ENCODE measurements at regions not wholly inside any gene's neighbourhood (a gene's known extent, or its start where the extent isn't known, plus 50 kb on each side); places are given as distances from the start of the nearest gene placed in this dataset.
A peak's percentile ranks its signal among the peaks of the same experiment; 100 is the strongest.

DNA sequence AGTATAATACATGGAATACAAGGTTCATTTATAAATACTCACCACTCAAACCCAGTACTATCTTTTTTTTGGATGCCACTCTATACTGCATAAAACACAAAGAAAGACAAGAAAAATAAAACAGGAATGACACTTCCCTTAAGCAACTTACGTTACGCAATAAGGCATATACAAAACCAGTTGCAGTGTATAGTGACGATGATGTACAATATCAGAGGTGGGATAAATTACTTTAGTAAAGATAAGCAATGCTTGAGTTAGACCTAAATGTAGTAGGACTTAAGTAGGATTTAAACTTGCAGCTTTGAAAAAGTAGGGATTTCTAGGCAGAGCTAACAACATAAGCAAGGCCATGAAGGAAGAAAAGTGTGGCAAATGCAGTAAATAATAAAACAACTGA, 374.9 kb downstream of the SPRY2 start:
- POLR2A ChIA-PET (ENCODE audit: low non-redundant PET): no interaction called here
- H3K4me1 ChIP-seq (ENCODE audit: insufficient read depth, low read length, poor library complexity, severe bottlenecking): no peaks in the 10 kb centered on the region
- no peaks in the 10 kb centered on the region for H3K36me3 ChIP-seq (ENCODE audit: insufficient read depth, low read length, poor library complexity, severe bottlenecking)
- H3K4me3 ChIP-seq (ENCODE audit: low read depth, low read length, poor library complexity, severe bottlenecking): no peak overlapping the region
- H3K27ac ChIP-seq (ENCODE audit: low read depth, low read length, poor library complexity, severe bottlenecking): no peak overlapping the region
- H3K9me3 ChIP-seq (ENCODE audit: low read depth, low read length, poor library complexity, severe bottlenecking): no peaks in the 10 kb centered on the region
- no peaks in the 10 kb centered on the region for H3K27me3 ChIP-seq (replicated peaks; ENCODE audit: insufficient read depth, low read depth, low read length, poor library complexity)
- TF ChIP-seq EZH2 (IDR thresholded peaks at IDR 0.05; ENCODE audit: borderline replicate concordance, low read depth, low read length, poor library complexity, severe bottlenecking): no peak
- TF ChIP-seq, protein P1, sequence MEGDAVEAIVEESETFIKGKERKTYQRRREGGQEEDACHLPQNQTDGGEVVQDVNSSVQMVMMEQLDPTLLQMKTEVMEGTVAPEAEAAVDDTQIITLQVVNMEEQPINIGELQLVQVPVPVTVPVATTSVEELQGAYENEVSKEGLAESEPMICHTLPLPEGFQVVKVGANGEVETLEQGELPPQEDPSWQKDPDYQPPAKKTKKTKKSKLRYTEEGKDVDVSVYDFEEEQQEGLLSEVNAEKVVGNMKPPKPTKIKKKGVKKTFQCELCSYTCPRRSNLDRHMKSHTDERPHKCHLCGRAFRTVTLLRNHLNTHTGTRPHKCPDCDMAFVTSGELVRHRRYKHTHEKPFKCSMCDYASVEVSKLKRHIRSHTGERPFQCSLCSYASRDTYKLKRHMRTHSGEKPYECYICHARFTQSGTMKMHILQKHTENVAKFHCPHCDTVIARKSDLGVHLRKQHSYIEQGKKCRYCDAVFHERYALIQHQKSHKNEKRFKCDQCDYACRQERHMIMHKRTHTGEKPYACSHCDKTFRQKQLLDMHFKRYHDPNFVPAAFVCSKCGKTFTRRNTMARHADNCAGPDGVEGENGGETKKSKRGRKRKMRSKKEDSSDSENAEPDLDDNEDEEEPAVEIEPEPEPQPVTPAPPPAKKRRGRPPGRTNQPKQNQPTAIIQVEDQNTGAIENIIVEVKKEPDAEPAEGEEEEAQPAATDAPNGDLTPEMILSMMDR (conservative IDR thresholded peaks at IDR 0.05; ENCODE audit: low read depth, low read length): no peak
- DNase-seq (ENCODE audit: low spot score): peak; percentile 20
- CTCF ChIA-PET: no interaction called here
- intact Hi-C loops (cut with micrococcal nuclease; ENCODE audit: unreplicated experiment): no loop called here
- BruUV-seq (replicated peaks): no TSS peak

GRCh38 chr13:79946556-79946955, 394.4 kb downstream of the SPRY2 start:
- ChIA-PET CTCF (no interaction called here), POLR2A (ENCODE audit: low non-redundant PET) (no interaction called here)
- intact Hi-C loops (cut with micrococcal nuclease; ENCODE audit: unreplicated experiment): no loop called here
- TF ChIP-seq EZH2 (IDR thresholded peaks at IDR 0.05; ENCODE audit: borderline replicate concordance, low read depth, low read length, poor library complexity, severe bottlenecking): no peak
- TF ChIP-seq, protein P1 (conservative IDR thresholded peaks at IDR 0.05; ENCODE audit: low read depth, low read length): no peak
- Histone ChIP-seq H3K36me3 (ENCODE audit: insufficient read depth, low read length, poor library complexity, severe bottlenecking) (no peaks in the 10 kb centered on the region), H3K27ac (ENCODE audit: low read depth, low read length, poor library complexity, severe bottlenecking) (no peak overlapping the region), H3K27me3 (replicated peaks; ENCODE audit: insufficient read depth, low read depth, low read length, poor library complexity) (no peaks in the 10 kb centered on the region), H3K4me3 (ENCODE audit: low read depth, low read length, poor library complexity, severe bottlenecking) (no peak overlapping the region), H3K9me3 (ENCODE audit: low read depth, low read length, poor library complexity, severe bottlenecking) (peaks cover 4% of the 10 kb centered on the region), H3K4me1 (ENCODE audit: insufficient read depth, low read length, poor library complexity, severe bottlenecking) (no peaks in the 10 kb centered on the region)
- DNase-seq (ENCODE audit: low spot score): no peak
- no TSS peak for BruUV-seq (replicated peaks)

DNA sequence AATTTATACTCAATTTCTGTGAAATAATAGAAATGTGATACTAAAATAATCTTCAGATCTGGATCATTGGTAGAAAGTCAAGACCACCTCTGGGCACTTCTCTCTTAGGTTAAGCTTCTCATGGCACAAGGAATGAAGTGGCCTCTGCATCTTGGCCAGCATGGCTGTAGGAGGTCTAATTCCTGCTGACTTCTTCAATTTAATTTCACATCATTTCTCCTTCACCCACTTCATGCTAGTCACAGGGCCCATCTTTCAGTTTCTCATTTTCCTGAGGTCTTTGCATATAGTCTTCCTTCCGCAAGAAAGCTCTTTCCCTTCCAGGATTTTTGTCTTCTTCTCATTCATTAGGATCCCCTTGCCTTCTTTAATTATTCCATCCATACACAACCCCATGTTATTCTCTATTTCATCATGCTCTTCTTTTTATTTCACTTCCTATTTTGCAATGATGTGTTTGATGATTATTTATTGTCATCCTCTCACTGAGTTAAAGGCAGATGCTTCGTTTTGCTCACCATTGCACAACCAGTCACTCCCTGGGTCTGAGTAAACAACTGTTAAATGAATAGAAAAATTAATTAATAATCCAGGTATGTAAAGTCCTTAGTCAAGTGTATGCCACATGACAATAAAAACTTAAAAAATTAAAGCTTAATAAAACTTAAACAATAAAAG, 397.4 kb downstream of the SPRY2 start:
- POLR2A ChIA-PET (ENCODE audit: low non-redundant PET): no interaction called here
- peaks cover 4% of the 10 kb centered on the region for H3K9me3 ChIP-seq (ENCODE audit: low read depth, low read length, poor library complexity, severe bottlenecking)
- H3K4me1 ChIP-seq (ENCODE audit: insufficient read depth, low read length, poor library complexity, severe bottlenecking): peaks cover 9% of the 10 kb centered on the region
- no peak overlapping the region for H3K4me3 ChIP-seq (ENCODE audit: low read depth, low read length, poor library complexity, severe bottlenecking)
- intact Hi-C loops (cut with micrococcal nuclease; ENCODE audit: unreplicated experiment): no loop called here
- no peaks in the 10 kb centered on the region for H3K27me3 ChIP-seq (replicated peaks; ENCODE audit: insufficient read depth, low read depth, low read length, poor library complexity)
- CTCF ChIA-PET: no interaction called here
- TF ChIP-seq, protein P1 (conservative IDR thresholded peaks at IDR 0.05; ENCODE audit: low read depth, low read length): no peak
- TF ChIP-seq EZH2 (IDR thresholded peaks at IDR 0.05; ENCODE audit: borderline replicate concordance, low read depth, low read length, poor library complexity, severe bottlenecking): no peak
- DNase-seq (ENCODE audit: low spot score): no peak
- no peaks in the 10 kb centered on the region for H3K36me3 ChIP-seq (ENCODE audit: insufficient read depth, low read length, poor library complexity, severe bottlenecking)
- H3K27ac ChIP-seq (ENCODE audit: low read depth, low read length, poor library complexity, severe bottlenecking): no peak overlapping the region
- BruUV-seq (replicated peaks): no TSS peak
